NCI-H774 (cell line): ENCODE measurements at regions not wholly inside any gene's neighbourhood (a gene's known extent, or its start where the extent isn't known, plus 50 kb on each side); places are given as distances from the start of the nearest gene placed in this dataset.

Experiments used
- DNase-seq: peaks from one replicate; lab custom pipeline; 2025; lab: John Stamatoyannopoulos, UW

- no peak for DNase-seq
Measured at GRCh38 chr3:113138839-113139743, 72.3 kb upstream of the BOC start.

GRCh38 chr3:113140876-113141275 lies 70.5 kb upstream of the BOC start:
- DNase-seq = no peak

GRCh38 chr3:113141543-113141942 lies 69.8 kb upstream of the BOC start:
- no peak for DNase-seq

GRCh38 chr3:113142476-113142875 lies 68.9 kb upstream of the BOC start:
- DNase-seq = no peak

GRCh38 chr3:113143353-113143752 lies 68.0 kb upstream of the BOC start:
- DNase-seq = no peak

- no peak for DNase-seq
Measured at GRCh38 chr3:113147681-113148261, 63.6 kb upstream of the BOC start.

- DNase-seq = no peak
Measured at GRCh38 chr3:113148284-113148683, 63.1 kb upstream of the BOC start.

GRCh38 chr3:113150250-113150649 lies 61.1 kb upstream of the BOC start:
- no peak for DNase-seq

- DNase-seq = peak; percentile 34
Measured at GRCh38 chr3:113151461-113152031, 59.8 kb upstream of the BOC start.

- DNase-seq = no peak
Measured at GRCh38 chr3:113152849-113153248, 58.5 kb upstream of the BOC start.

GRCh38 chr3:113153499-113154107 lies 57.8 kb upstream of the BOC start:
- no peak for DNase-seq

- DNase-seq = no peak
Measured at GRCh38 chr3:113156816-113157333, 54.5 kb upstream of the BOC start.

GRCh38 chr3:113157408-113158030 lies 53.8 kb upstream of the BOC start:
- no peak for DNase-seq

GRCh38 chr3:113158171-113158570 lies 53.2 kb upstream of the BOC start:
- DNase-seq = no peak
